AG10803 (cell line): ENCODE measurements at regions not wholly inside any gene's neighbourhood (a gene's known extent, or its start where the extent isn't known, plus 50 kb on each side); places are given as distances from the start of the nearest gene placed in this dataset.

Experiments used
- DNase-seq: peaks from one replicate; pipeline ENCODE4 v3.0.0; 2010; ENCODE audit warnings: low read depth
- H3K4me3 ChIP-seq: 2 replicates; pipeline ENCODE4 v1.5.1; 2011; ENCODE audit warnings: mild to moderate bottlenecking, low read length, control low read depth
- TF ChIP-seq, protein P1 (sequence below): conservative IDR thresholded peaks from 2 replicates; pipeline ENCODE4 v1.5.1; 2011; ENCODE audit warnings: mild to moderate bottlenecking, low read length, control low read depth, inconsistent platforms

DNA sequence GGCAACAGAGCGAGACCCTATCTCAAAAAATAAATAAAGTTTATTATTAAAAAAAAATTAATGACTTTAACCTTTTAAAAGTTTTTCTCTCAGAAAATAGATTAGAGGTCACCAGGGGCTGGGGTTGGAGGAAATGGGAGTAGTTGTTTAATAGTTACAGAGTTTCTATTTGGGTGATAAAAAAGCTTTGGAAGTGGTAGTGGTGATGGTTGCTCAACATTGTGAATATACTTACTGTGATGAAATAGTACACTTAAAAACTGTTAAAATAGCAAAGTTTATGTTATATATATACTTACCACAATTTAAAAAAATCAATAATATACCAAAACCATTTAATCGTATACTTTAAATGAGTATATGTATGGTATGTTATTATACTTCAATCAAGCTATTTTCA, 59.6 kb downstream of the ARL6IP4 start:
- H3K4me3 ChIP-seq, result no peak overlapping the region
- DNase-seq, result no peak
- TF ChIP-seq, protein P1, sequence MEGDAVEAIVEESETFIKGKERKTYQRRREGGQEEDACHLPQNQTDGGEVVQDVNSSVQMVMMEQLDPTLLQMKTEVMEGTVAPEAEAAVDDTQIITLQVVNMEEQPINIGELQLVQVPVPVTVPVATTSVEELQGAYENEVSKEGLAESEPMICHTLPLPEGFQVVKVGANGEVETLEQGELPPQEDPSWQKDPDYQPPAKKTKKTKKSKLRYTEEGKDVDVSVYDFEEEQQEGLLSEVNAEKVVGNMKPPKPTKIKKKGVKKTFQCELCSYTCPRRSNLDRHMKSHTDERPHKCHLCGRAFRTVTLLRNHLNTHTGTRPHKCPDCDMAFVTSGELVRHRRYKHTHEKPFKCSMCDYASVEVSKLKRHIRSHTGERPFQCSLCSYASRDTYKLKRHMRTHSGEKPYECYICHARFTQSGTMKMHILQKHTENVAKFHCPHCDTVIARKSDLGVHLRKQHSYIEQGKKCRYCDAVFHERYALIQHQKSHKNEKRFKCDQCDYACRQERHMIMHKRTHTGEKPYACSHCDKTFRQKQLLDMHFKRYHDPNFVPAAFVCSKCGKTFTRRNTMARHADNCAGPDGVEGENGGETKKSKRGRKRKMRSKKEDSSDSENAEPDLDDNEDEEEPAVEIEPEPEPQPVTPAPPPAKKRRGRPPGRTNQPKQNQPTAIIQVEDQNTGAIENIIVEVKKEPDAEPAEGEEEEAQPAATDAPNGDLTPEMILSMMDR, result no peak

DNA sequence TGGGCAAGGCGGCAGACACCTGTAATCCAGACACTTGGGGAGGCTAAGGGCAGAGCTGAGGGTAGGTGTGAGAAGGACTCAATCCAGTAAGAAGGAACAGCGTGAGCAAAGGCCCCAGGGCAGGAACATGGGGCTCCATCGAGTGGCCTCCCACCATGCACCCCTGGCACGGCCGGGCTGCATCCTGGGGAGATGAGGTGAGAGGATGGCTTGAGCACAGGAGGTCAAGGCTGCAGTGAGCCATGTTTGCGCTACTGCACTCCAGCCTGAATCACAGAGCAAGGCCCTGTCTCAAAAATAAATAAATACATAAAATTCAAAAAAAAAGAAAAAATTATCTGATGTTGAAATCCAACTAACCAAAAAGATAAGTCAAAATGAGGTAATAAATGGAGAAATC, 58.5 kb downstream of the ARL6IP4 start:
- TF ChIP-seq, protein P1, result no peak
- no peak for DNase-seq
- H3K4me3 ChIP-seq, result no peak overlapping the region

DNA sequence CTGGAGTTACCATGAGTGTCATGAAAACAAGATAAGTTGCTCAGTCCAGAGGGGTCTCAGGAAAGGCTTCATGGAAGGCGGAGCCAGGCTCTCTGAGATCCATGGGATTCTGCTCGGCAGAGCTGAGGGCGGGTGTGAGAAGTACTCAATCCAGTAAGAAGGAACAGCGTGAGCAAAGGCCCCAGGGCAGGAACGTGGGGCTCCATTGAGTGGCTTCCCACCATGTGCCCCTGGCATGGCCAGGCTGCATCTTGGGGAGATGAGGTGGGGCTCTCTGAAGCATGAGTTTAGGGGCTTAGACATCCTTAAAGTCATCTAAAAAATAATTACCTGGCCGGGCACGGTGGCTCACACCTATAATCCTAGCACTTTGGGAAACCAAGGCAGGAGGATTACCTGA, 58.0 kb downstream of the ARL6IP4 start:
- DNase-seq, result no peak
- no peak overlapping the region for H3K4me3 ChIP-seq
- TF ChIP-seq, protein P1, result no peak

DNA sequence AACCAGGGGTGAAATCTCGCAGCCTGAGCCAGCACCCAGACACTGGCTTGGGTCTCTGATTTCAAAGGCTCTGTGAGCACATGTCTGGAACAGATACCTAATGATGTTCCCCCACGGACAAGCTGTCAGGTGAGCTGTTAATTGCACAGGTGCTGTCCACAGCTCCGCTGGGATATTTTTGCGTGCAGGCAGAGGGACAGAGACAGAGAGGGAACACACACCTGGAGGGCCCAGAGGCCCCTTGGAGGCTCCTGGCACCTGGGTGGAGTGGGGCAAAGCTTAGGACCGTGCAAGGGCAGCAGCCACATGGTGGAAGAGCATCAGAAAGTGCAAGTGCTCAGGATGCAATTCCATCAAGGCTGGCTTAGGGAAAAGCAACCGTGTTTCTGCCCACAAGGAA, 57.3 kb downstream of the ARL6IP4 start:
- H3K4me3 ChIP-seq, result no peak overlapping the region
- DNase-seq, result no peak
- TF ChIP-seq, protein P1, result no peak

DNA sequence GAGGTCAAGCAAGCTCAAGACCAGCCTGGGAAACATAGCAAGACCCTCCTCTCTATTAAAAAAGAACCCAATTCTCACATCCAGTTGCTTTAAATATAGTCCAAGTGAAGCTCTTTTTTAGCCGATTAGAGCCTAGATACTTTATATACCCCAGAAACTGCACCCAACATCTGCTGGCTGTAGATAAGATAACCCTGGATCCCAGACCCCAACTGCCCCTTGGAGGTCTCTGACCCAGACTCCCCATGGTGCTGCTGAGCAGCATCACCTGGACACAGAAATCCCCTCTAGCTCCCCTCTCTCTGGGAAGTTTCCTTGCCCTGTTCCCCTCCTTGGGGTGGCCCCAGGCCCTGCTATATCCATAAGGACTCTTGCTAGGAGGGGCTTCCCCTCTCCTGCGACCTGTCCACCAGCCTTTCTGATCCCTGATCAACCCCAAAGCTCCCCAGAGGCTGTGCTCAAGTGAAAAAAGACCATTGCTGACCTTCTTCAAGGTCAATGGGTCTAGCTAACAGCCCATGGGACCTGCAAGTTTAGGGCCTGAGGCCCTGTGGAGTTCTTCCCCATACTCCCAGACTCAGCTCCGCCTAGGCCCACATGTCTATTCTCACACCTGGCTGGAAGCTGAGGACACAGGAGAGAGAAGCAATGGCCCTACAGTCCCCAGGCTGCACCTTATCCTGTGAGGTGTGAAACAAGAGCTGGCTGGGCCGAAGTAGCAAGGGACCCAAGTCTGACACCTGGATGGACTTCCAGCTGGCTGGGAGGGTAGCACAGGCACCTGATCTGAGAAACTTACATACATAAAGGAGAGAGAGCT, 56.2 kb downstream of the ARL6IP4 start:
- no peak overlapping the region for H3K4me3 ChIP-seq
- TF ChIP-seq, protein P1, result no peak
- no peak for DNase-seq

DNA sequence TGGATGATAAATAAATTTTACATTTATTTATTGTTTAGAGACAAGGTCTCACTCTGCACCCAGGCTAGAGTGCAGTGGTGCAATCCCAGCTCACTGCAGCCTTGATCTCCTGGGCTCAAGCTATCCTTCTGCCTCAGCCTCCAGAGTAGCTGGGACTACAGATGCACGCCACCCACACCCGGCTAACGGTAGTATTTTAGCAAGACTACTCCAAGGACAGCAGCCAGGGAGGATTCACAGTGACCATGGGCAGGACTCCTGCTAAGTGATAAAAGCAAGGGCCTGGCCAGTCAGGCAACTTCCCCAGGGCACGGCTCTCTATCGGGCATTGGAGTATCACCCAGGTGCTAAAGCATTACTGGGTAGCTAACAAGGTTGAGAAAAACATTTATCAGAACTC, 55.4 kb downstream of the ARL6IP4 start:
- no peak overlapping the region for H3K4me3 ChIP-seq
- TF ChIP-seq, protein P1, result no peak
- no peak for DNase-seq

DNA sequence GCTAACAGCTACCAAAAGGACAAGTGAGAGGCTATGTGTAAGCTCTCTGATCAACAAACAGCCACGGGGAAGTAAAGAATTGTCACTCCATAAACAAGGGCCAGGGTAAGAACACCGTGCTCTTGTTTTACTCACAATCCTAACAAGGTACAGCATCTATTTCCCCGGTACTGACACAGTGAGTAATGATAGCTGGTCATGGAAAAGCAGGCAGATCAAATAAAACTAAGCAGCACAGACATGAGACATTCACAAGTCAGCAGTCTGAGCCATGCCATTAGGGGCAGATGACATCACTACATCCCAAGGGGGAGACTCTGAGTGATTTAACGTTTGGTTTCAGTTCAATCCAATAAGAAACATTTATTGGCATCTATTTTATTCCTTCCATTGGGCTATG, 54.4 kb downstream of the ARL6IP4 start:
- DNase-seq, result peak; percentile 50
- H3K4me3 ChIP-seq, result no peak overlapping the region
- TF ChIP-seq, protein P1, result no peak
